Skeletal muscle tissue (tissue), 3 donors: ENCODE measurements at regions not wholly inside any gene's neighbourhood (a gene's known extent, or its start where the extent isn't known, plus 50 kb on each side); places are given as distances from the start of the nearest gene placed in this dataset.

Experiments
- H3K27ac ChIP-seq: one replicate; pipeline ENCODE4 v1.7.0; 2013; ENCODE audit warnings: mild to moderate bottlenecking, low read depth, low read length, inconsistent platforms
- H3K27me3 ChIP-seq, 3 donors: one replicate each; pipeline ENCODE4 v1.7.0; 2013; ENCODE audit warnings: low read length in 3 of 3; ENCODE audit not compliant: control insufficient read depth in 3 of 3, insufficient read depth in 3 of 3
- H3K36me3 ChIP-seq, 3 donors: one replicate each; pipeline ENCODE4 v1.7.0; 2013; ENCODE audit warnings: low read length in 3 of 3; ENCODE audit not compliant: control insufficient read depth in 3 of 3, insufficient read depth in 3 of 3
- H3K4me1 ChIP-seq, 3 donors: one replicate each; pipeline ENCODE4 v1.7.0; 2013; ENCODE audit warnings: low read length in 3 of 3, mild to moderate bottlenecking in 3 of 3; ENCODE audit not compliant: control insufficient read depth in 3 of 3, insufficient read depth in 3 of 3
- H3K4me3 ChIP-seq, 3 donors: one replicate each; pipeline ENCODE4 v1.7.0; 2013; ENCODE audit warnings: low read length in 3 of 3
- H3K9ac ChIP-seq, 3 donors: one replicate each; pipeline ENCODE4 v1.7.0; 2013; ENCODE audit warnings: low read length in 3 of 3, mild to moderate bottlenecking in 3 of 3, moderate library complexity in 2 of 3, low read depth in 1 of 3
- H3K9me3 ChIP-seq, 3 donors: one replicate each; pipeline ENCODE4 v1.7.0; 2013; ENCODE audit warnings: low read length in 3 of 3; ENCODE audit not compliant: control insufficient read depth in 3 of 3
- donor health status: Osteomylitis.

DNA sequence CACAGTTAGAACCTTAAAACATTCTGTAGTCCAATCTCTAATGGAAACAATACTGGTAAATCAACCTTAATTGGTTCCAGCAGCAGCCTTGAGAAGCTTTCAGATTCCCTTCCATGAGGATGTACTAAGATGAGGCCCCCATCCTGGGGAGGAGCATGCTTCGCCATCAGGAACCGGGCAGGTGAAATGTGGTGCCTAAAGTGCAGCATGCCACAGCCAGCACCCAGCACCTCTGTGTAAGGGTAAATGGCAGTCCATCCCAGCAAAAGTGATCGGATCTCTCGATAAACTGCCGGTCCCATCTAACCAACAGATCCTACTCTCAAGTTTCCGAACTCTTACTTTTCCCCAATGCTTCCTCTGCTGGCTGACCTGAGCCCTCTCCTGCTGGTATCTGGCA lies 166.3 kb upstream of the PDE10A start:
- Histone ChIP-seq H3K9me3 (no peaks in the 10 kb centered on the region), H3K27me3 (peaks cover 0 to 6% (median 0%) of the 10 kb centered on the region in 3 donors), H3K27ac (no peak overlapping the region), H3K36me3 (no peaks in the 10 kb centered on the region), H3K9ac (no peak overlapping the region), H3K4me1 (no peaks in the 10 kb centered on the region), H3K4me3 (no peak overlapping the region)

DNA sequence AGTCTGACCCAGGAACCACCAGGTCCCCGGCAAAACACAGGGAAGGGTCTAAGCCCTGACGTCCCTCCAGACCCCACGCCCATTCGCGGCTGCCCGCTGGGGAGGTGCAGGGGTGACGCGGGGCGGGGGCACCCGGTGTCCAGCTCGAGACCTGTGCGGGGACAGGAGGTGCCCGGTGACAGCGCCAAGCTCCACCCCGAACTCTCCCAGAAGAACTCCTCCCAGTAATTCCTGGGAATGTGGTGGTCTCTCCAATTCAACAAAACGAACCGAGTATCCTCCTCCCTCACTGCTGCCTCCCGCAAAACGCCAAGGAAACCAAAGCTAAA lies 164.1 kb upstream of the PDE10A start:
- no peak overlapping the region for H3K4me3 ChIP-seq
- no peaks in the 10 kb centered on the region for H3K9me3 ChIP-seq
- H3K36me3 ChIP-seq, result no peaks in the 10 kb centered on the region
- no peak overlapping the region for H3K27ac ChIP-seq
- H3K27me3 ChIP-seq, result no peaks in the 10 kb centered on the region
- no peak overlapping the region for H3K9ac ChIP-seq
- H3K4me1 ChIP-seq, result no peaks in the 10 kb centered on the region

GRCh38 chr6:165826487-165827189 lies 163.6 kb upstream of the PDE10A start:
- Histone ChIP-seq H3K4me3 (no peak overlapping the region), H3K4me1 (no peaks in the 10 kb centered on the region), H3K27me3 (peaks cover 0 to 3% (median 0%) of the 10 kb centered on the region in 3 donors), H3K36me3 (no peaks in the 10 kb centered on the region), H3K9me3 (no peaks in the 10 kb centered on the region), H3K9ac (no peak overlapping the region), H3K27ac (no peak overlapping the region)

DNA sequence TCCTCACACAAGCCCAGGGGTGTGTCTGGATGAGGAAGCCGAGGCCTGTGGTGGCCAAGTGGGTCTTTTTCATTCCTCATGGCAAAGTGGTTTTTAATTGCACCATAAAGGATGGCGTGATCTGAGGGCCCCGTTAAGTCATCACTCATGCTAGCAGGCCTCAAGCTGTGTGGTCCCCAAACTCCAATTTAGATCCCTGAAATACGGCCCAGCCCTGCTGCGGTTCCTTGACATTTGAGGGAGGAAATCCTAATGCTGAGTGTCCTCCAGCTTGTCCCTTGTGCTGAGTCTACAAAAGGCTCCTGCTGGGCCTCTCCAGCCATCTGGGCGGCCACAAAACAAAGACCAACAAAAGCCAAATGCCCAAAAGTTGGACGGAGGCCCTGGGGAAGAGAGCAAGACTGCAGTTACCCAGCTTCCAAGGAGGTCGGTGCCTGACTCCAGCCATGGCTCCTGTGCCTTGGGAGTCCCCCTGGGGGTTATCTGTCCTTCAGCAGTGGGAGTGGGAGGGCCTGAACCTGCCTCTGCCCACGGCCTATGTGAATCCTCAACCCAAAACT lies 162.3 kb upstream of the PDE10A start:
- Histone ChIP-seq H3K9me3 (no peaks in the 10 kb centered on the region), H3K4me1 (no peaks in the 10 kb centered on the region), H3K27ac (no peak overlapping the region), H3K9ac (no peak overlapping the region), H3K4me3 (no peak overlapping the region), H3K27me3 (peaks cover 0 to 3% (median 3%) of the 10 kb centered on the region in 3 donors), H3K36me3 (no peaks in the 10 kb centered on the region)

DNA sequence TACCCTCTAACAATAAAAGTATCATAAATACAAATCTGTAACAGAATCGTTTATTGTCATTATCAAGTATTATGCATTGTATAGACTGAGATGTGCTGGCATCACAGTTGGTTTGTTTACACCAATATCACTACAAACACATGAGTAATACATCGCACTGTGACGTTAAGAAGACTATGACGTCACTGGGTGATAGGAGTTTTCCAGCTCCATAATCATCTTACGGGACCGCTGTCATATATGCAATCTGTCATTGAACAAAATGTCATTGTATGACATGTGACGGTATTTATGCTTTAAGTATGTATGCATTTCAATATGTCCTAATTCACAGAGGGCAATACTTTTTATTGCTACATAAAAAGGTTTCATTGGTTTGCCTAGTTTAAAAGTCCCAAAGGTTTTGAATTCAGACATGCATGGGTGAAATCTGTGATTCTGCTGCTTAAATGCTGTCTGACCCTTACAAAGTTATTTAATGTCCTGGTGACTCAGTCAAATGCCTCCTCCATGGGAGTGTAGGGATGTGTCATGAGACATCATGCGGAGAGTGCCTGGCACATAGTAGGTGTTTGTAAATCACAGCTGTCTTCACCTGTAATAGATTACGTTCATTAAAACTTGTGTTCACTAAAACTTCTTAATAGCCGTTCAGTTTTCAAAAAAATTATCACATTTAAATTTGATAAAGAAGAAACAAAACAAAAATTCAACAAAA lies 160.7 kb upstream of the PDE10A start:
- Histone ChIP-seq H3K36me3 (no peaks in the 10 kb centered on the region), H3K4me1 (no peaks in the 10 kb centered on the region), H3K9me3 (no peaks in the 10 kb centered on the region), H3K27me3 (peaks cover 3 to 11% (median 4%) of the 10 kb centered on the region in 3 donors), H3K4me3 (no peak overlapping the region), H3K27ac (no peak overlapping the region), H3K9ac (no peak overlapping the region)

DNA sequence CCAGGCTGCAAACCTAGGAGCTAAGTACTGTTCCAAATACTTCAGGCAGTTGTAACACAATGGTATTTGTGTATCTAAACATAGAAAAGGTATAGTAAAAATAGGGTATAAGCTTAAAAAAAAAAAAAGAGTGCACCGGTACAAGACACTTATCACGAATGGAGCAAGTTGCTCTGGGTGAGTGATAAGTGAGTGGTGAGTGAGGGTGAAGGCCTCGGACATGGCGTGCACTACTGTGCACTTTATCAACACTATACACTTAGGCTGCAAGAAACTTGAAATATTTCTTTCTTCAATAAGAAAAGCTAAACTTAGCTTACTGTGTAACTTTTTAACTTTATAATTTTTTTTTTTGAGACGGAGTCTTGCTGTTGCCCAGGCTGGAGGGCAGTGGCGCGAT lies 159.5 kb upstream of the PDE10A start:
- Histone ChIP-seq H3K4me1 (no peaks in the 10 kb centered on the region), H3K27ac (no peak overlapping the region), H3K27me3 (peaks cover 3 to 11% (median 4%) of the 10 kb centered on the region in 3 donors), H3K9me3 (no peaks in the 10 kb centered on the region), H3K36me3 (no peaks in the 10 kb centered on the region), H3K9ac (no peak overlapping the region), H3K4me3 (no peak overlapping the region)

- Histone ChIP-seq H3K4me1 (no peaks in the 10 kb centered on the region), H3K4me3 (no peak overlapping the region), H3K27ac (no peak overlapping the region), H3K36me3 (no peaks in the 10 kb centered on the region), H3K9me3 (no peaks in the 10 kb centered on the region), H3K9ac (no peak overlapping the region), H3K27me3 (peaks cover 3 to 15% (median 4%) of the 10 kb centered on the region in 3 donors)
Measured at GRCh38 chr6:165821754-165822153, 158.7 kb upstream of the PDE10A start.

DNA sequence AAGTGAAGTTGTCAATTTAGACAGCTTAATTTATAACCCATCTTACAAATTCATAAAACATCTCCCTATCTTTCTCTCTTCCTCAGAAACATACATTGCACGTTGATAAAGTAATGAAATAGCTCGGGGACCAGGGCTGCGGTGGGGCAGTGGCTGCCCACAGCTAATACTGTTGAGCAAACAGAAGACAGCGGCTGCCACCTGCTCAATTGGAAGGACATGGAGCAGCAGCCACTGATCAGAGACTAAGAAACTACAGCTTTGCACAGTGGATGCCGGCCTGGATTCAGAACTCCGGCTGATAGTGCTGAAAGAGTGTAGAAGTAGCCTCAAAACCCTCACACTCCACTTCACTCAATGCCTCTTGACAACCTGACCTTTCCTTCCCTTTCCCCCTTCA lies 157.9 kb upstream of the PDE10A start:
- no peaks in the 10 kb centered on the region for H3K36me3 ChIP-seq
- H3K4me3 ChIP-seq, result no peak overlapping the region
- H3K27ac ChIP-seq, result no peak overlapping the region
- H3K9ac ChIP-seq, result no peak overlapping the region
- no peaks in the 10 kb centered on the region for H3K9me3 ChIP-seq
- no peaks in the 10 kb centered on the region for H3K4me1 ChIP-seq
- H3K27me3 ChIP-seq, result peaks cover 3 to 15% (median 4%) of the 10 kb centered on the region in 3 donors

DNA sequence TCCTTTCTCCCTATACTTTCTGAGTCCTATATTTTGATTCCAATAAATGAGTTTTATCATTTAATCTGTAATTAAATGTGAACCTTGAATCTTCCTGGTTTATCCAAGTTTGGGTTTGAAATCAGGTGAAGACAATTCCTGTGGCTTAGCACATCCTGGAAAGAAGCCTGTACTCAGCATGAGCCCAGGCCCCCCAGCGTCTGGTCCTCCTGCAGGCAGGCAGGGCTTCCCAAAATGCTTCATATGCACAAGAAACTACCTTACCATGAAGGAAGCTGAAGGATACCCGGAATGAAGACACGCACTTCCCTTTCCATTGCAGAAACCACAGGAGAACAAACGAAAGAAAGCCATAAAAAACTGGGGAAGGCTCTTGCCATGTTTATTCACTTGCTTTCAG lies 157.4 kb upstream of the PDE10A start:
- Histone ChIP-seq H3K4me3 (no peak overlapping the region), H3K9me3 (no peaks in the 10 kb centered on the region), H3K36me3 (no peaks in the 10 kb centered on the region), H3K4me1 (no peaks in the 10 kb centered on the region), H3K27me3 (peaks cover 3 to 15% (median 4%) of the 10 kb centered on the region in 3 donors), H3K9ac (no peak overlapping the region), H3K27ac (no peak overlapping the region)

DNA sequence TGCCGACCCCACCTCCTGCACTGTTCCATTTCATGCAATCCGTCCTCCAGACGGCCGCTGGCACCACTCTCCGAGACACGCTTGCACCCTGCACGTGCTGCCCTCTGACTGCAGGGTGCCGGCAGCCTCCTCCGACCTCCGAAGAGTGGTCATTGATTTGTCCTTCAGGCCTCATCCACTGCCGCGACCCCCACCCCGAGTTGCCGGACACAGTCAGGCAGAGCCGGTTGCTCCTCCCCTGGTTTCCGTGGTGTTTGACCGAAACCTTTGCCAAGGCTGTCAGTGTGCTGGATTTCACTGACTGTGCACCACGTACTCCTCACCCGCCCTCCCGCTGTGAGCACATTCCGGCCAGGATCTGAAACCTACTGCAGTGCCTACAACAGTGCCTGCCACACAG lies 156.4 kb upstream of the PDE10A start:
- Histone ChIP-seq H3K9me3 (no peaks in the 10 kb centered on the region), H3K36me3 (no peaks in the 10 kb centered on the region), H3K27me3 (peaks cover 3 to 15% (median 4%) of the 10 kb centered on the region in 3 donors), H3K4me1 (no peaks in the 10 kb centered on the region), H3K4me3 (no peak overlapping the region), H3K27ac (no peak overlapping the region), H3K9ac (no peak overlapping the region)
